NCI-H1048 (cell line): ENCODE measurements at regions not wholly inside any gene's neighbourhood (a gene's known extent, or its start where the extent isn't known, plus 50 kb on each side); places are given as distances from the start of the nearest gene placed in this dataset.

Source experiments
- DNase-seq: peaks from one replicate; lab custom pipeline; 2025; lab: John Stamatoyannopoulos, UW

DNA sequence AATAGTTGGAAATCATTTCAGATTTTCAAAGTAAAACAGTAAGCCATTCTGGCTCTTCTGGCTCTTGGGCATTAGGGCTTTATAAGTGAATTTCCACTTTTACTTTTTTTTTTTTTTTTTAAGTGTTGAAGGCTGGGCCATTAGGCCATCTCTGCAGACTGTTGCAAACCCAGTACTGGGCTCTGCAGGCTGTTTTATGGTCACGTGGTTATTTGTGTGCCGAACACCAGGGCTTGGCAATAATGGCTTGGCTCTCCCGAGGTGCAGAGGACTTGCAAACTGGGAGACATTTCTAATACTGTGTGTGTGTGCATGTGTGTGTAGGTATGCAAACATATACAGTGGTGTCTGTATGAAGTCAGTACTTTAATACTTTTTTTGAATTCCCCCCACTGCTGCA lies 194.9 kb upstream of the CDH5 start:
- DNase-seq = no peak

DNA sequence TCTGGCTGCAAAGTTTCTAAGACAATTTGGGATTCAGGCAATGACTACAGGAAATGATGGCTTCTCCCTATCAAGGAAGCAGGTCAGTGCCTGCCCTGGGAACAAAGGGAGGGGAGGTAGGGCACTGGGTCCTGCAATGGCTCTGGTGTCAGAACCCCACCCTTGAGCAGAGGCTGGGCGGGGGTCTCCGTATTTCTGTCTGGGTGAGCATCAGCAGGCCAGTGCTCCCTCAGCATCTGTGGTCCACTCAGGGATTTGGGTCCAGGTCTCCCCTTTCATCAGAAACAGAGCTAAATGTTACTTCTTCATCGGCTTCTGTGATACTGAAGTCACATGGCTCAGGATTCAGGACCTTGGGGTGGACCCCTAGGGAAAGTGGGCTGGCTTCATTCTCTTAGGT lies 195.5 kb upstream of the CDH5 start:
- DNase-seq = no peak

DNA sequence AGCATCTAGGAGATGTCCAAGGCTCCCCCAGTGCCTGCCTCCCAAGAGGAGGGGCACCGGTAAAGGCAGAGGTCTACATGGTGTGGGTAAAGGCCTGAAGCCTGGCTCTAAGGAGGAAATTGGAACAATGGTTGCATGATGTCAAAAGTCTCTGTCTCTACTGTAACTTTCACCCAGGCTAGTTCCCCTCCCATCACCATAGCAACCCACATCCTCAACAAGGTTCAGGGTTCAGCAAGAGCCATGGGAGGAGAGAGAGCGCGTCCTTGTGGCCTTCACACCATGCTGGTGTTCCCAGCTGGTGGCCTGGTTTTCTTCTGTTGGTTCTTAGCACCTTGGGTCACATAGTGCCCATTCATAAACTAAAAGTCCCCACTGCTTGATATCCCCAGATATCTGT lies 196.7 kb upstream of the CDH5 start:
- no peak for DNase-seq

DNA sequence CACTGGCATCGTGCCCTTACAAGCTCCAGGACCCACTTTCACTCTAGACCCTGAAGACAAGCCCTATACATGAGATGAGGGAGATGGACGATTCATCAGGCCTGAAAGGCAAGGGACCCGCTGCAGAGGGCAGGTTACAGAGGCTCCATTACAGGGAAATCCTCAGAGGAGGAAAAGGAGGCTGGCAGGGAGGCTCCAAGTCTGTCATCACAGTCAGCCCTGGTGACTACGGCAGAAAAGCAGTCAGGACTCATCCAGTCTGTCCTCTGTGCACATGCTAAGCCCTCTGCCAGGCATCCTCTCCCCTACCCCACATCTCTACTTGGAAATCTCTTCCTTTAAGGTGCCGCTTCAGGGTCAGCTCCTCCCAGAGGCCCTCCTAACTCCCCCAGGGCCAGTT lies 197.7 kb upstream of the CDH5 start:
- no peak for DNase-seq

DNA sequence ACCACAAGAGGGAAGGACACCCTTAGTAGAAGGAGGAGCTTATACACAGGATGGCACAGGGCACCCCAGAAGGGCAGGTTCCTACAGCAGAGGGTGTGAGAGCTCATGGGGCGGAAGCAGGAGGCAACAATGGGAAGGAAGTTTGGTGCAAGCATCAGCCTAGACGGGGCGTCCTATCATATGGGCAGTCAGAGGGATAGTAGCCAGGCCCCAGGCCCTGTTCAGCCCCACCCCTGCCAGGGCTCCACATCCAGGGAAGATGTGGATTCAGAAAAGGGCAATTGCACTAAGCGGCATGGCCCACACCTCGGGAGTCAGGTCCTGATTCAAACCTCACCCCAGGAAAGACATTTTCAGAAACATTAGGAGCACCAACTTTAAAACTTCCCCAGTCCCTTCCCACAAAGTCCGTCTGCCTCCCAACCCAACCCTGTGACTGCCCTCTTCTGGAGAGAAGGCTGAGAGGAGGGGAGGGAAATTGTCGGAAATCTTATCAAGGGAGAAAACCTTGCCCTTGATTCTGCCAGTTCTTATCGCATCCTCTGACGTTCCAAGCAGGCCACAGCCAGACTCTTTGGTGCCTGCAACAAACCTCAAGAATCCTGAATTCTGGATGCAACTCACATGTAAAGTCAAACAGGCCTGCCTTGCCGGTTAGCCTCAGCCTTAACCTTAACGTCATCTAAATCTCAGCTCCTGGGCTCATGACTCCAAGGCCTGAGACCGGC lies 198.8 kb upstream of the CDH5 start:
- DNase-seq = no peak

DNA sequence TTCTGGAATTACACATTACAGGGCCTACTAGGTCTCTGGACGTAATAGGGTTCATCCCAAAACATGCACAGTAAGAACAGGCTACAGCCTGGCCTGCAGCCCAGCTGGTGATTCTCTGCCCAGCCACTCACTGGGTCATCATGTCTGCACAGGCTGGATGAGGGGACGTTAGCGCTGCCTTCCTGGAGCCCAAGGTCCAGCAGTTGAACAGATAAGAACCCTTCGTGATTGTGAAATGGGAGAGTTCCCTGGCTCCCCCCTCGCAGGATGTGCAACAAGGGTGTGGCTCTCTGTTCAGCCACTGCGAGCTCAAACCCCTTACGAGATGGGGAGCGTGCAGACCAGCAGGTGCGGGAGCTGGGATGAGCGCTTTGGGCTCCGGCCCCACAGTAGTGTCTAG lies 200.0 kb upstream of the CDH5 start:
- DNase-seq = no peak

DNA sequence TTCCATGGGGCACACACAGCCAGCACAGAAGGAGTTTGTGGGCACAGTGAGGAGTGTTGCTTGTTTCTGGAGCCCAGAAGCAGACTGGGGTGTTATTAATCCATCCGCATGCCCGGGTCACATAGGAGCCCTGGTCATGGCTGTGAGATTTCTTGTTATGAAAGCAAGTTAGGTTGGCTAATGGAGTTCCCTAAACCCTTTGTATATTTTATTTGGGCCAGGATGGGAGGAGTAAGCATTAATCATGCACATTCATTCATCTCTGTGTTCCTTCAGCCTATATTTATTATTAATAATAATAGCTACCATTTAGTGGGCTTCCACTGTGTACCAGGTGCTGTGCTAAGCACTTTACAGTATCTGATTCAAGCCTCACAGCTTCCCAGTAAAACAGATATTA lies 200.6 kb upstream of the CDH5 start:
- no peak for DNase-seq

DNA sequence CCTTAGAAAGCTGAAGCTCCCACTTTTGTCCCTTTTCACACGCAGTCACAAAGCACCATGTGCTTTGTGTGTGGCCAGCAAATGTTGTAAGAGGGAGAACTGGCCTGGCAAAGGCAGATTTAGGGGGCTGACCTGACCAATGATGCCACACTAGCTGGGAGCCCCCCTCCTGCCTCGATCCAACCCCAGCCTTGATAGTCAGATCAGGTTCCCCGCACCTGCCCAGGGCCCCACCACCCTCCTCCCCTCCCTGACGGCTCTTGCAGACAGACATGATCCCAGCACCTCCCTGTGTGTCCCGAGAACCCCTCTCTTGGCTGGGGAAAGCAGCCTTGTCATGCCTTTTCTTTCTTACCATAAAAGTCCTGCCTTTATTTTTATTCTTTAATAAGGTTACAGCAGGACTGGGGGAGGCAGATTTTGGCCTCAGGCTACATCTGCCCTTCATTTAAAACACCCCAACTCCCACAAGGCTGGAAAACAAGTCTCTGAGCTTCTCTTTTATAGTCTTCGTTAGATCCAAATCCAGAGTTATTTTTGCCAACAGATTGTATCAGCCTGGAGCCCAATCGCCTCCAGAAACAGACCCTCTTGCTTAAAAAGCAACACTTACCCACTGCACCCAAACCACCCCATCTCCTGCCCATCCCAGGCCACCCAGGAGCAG lies 201.8 kb upstream of the CDH5 start:
- no peak for DNase-seq

DNA sequence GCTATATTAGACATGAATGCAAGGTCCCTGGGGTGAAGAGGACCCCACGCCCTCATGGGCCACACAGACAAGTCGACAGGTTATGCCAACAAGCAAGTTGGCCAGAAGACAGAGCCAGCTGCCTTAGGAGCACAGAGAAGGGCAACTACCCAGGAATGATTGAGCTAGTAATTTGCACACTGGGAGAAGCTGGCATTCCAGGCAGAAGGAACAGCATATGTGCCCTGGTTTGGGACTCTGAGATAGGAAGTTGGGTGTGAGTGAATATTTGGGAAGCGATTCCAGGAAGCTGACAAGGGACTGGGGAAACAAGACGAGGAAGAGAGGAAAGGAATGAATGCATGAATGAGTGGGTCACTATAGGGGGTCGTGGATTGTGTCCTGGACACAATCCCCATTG lies 203.7 kb upstream of the CDH5 start:
- no peak for DNase-seq

DNA sequence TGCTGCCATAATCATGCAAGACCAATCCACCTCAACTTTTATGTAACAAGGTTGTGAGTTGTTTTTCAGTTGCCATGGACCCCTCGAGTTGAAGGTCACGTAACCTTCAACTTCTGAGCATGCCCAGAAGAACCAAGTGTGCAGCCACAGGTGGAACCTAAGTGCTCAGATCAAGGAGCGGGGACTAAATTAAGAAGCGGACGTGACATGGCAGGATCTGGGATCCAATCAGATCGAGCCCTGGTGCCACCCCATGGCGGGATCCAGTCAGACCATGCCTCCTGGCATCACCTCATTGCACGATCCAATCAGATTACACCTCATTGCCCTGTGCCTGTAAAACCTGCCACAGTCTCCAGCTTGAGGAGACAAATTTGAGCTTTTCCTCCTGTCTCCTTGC lies 204.5 kb upstream of the CDH5 start:
- no peak for DNase-seq

DNA sequence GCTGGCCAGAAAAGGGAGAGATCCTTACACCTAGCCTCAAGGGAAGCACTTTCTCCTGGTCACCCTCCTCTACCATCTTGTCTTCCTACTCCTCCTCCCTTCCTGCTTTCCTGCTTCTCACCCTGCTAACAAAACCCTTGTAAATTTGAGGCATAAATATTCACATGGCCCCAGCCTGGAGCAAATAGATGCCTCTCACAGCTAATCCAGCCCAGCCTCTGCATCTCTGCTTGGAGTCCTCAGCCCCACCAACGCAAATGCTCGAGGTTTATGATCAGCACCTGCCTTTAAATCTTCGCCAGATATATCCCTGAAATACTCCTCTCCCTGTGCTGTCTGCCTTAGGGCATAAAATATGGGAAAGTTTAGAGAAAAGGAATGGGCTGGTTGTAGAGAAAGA lies 205.2 kb upstream of the CDH5 start:
- no peak for DNase-seq

DNA sequence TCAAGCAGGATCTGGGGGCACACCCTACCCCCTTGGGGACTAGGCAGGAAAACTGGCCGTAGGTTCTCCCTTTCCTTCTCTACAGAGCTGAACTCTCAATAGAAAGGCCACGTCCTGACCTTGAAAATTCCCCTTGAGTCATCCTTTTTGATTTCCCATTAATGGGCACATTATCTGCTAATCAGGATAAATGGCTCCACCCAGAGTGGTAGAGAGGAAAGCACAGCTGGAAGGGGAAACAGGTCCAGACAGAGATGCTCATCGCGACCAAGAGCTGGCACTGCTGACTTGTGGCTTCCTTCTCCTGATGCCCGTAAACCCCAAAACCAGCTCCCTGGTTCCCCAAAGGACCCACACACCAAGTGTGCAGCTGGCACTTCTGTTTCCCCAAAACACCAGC lies 206.5 kb upstream of the CDH5 start:
- no peak for DNase-seq

DNA sequence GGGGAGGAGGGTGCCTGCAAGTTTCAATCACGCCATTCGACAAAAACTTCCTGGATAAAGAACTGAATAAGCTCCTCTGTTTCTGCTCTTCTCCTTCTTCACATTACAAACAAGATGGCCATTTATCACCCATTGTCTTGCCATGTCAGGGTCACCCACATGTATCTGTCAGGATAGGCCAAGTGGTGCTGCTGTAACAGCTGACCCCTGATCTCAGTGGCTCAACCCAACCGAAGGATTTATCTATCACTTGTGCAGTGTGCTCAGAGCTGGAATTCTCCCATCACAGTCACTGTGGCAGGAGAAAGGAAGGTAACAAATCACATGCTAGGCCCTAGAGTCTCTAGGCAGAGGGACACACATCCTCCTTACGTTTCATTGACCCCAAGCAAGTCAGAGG lies 210.0 kb upstream of the CDH5 start:
- no peak for DNase-seq

DNA sequence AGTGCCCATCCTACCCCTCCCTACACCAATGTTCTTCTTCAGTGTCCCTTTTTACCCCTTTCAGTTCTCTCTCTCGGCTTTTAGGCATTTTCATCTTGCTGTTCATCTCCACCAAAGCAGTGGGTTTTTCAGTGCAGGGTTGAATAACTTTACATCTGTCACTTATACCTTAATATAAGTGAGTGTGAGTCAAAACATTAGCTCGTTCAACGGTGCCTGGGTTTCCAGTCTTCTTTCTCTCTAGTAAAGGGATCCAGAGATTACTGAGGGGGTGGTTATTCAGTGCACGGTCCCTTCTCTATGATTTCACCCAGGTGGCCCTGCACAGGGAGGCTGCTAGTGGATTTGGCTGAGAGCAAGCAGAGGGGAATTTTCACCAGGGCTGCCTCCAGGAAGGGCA lies 210.6 kb upstream of the CDH5 start:
- no peak for DNase-seq

DNA sequence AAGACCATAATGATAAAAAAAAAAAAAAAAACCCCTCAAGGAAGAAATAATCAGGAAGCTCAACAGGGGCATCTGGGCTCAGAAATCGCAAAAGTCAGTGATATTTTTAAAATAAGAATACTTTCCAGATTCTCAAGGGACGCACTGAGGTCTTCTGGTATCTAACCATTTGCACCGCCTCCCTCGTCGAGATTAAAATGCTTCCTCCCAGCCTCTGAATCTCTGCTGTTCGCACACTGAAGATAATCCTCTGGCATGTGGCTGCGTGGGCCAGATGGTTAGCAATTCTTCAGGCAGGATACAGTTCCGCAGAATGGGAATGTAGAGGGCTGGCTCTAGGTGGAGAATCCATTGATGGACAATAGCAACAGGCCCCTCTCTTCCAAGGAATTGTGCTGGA lies 211.7 kb upstream of the CDH5 start:
- no peak for DNase-seq

DNA sequence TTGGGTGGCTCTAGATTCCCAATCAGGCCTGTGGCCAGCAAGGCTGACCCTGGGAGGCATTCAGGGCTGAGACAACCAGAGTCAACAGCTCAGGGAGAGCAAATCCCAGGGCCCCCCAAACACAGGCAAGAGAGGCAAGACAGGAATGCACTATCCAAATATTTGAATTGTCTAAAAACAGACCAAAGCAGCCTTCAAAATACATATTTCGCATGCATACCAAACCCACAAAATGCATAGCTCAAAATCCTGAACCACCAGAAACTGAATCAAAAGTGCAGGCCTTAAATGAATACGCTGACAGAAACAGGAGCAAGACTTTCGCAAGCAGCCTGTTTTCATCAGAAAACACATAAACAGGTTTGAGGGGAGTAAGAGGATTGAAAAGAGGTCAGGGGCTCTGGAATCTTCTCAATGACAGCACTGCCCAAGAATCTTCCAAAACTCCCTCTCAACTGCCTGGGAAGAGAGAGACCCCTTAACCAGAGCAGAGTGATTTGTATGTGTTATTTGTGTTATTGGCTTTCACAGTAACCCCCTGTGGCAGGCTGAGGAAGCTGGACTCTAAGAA lies 213.6 kb upstream of the CDH5 start:
- DNase-seq = no peak

DNA sequence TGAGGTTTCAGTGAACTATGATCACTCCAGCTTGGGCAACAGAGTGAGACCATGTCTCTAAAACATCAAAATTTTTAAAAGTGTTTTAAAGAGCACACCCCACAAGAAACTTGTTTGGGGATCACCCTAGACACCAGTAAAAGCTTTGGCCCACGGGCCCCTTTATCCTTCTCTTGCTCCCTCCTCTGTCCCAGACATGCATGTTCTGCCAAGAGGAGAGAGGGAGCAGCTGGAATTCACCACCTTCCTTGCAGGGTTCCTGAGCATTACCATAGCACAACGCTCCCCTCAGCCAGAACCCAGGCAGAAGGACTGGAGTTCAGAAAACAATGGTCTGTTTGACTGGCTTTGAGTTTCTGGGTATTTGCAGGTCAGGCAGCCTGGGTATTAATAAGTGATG lies 214.3 kb upstream of the CDH5 start:
- no peak for DNase-seq

DNA sequence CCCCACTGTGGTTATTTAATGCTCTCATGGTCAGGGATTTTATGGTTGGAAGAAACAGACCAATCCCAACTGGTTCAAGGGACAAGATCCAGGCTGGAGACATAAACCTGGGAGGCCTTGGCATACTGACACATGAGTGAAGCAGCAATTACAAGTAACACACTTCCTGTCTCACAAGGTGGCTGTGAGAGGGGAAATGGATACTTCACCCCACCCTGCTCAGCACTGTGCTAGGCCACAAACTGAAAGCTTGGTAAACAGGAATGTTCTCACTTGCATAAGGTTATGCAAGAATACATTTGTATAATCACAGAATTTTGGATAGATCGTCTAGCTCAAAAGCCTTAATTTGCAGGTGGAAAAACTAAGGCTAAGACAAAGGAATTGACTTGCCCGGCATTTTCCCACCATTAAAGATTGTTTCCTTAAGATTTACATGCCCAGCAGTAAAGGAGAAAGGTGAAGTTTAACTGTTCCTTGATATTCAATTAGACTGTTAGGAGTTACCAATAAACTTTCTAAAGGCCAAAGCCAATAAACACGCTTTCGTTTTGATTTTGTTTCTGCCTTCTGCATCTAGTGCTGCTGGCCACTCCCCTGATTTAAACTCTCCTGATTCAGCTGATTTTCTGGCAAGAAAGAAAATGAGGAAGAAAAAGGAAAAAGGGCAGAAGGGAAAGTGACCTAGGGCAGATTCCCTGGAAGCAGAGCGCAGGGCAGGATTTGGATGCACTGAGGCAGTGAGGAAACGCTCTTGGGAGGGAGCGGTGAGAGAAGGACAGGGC lies 215.6 kb upstream of the CDH5 start:
- no peak for DNase-seq

DNA sequence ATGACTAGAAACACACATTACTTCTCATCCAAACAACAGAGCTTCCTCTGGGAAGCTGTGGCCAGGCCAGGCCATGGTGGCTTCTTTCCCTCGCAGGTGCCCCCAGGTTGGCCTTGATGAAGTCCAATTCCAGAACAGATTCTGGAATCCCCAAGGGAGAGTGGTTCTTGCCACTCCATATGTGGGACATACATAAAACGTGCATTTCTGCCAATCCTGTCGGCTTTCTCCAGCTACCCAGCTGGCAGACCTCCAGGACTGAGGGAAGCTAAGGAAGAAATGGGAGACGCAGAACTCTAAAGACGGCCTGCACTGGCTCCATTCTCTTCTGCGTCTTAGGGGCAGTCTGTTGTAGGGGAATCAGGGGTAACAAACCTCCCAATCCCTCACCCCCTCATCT lies 219.2 kb upstream of the CDH5 start:
- no peak for DNase-seq

DNA sequence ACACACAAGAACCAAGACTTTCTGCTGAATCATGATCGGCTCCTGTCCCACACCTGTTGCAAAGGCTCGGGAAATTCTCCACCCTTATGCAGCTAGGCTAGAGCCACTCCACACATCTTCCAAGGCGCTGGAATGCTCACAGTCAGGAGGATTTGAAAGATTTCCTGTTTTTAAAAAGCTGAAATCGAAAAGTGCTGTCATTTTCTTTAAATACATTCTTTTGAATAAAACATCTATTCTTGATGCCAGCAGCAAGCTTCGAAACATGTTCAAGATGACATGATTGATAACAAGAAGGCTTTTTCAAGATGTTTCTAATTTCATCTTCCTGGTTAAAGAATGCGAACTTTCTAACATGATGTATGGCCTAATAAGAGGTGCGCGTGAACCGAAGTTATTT lies 219.7 kb upstream of the CDH5 start:
- no peak for DNase-seq

DNA sequence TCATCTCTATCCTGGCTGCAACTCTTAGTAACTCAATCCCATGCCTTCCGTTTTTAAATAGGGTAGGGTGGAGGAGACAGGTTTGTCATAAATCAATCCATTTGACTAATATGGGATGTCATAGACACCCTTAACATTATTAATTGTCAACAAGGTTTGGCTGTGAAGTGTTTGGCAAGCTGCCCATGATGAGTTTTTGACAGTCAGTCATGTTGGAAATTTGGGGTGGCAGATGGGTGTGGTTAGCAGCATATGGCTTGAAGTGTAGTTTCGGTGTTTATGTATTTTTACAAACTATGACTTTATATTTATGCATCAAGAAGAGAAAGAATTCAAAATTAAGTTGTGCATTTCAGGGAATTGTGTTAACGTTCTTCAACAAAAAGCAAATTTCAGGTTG lies 221.8 kb upstream of the CDH5 start:
- no peak for DNase-seq

DNA sequence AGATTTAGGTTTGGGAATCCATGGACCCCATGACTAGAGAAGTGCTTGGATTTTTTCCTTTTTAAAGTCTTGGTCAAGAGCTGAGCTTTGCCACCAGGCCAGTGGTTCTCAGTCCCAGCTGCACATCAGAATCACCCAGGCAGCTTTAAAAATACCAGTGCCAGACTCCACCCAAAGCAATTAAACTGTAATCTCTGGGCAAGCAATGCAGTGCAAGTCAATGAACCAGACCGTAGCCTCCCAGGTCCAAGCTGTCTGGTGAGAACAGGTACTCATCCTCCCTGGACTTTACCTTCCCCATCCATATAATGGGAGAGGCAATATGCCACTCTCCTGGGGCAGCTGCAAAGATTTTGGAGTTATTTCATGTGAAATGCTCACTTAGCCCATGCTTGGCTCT lies 223.1 kb upstream of the CDH5 start:
- DNase-seq = no peak

DNA sequence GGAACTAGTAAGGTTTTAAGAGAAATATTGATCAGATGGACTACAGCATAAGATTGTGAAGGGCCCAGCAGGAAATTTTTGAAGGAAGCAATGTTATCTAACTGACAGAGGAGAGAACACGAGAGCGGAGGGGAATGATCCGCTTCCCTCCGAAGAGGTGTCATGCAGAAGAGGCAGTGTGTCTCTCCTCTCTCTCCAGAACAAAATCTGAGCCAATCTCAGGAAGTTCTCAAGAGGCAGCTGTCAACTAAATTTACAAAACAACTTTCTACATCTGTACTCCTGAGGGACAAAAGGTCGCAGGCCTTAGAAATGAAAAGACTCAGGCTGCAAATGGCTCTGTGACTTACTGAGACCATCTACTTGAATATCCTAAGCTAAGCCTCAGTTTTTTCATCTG lies 224.6 kb upstream of the CDH5 start:
- no peak for DNase-seq
